IMR-90 (cell line): ENCODE measurements at regions not wholly inside any gene's neighbourhood (a gene's known extent, or its start where the extent isn't known, plus 50 kb on each side); places are given as distances from the start of the nearest gene placed in this dataset.

Source experiments
- ATAC-seq: fragments of 200-7000 bp; cut with Tn5 transposase; 2 replicates; pipeline ENCODE4 v1.9.1; 2020; ENCODE audit warnings: low read depth, mild to moderate bottlenecking, moderate library complexity
- BruUV-seq: library from RNA; stranded (reverse); fragments of 400-500 nt; replicated peaks from 2 replicates; lab custom pipeline; 2021; lab: Mats Ljungman, UMichigan
- CTCF ChIA-PET: fragments of 300-600 bp; formaldehyde crosslinking; extraction: SDS; loops from one replicate; lab custom pipeline; 2021; ENCODE audit warnings: antibody characterized with exemption; lab: Yijun Ruan, JAX
- POLR2A ChIA-PET: fragments of 300-600 bp; sonication (Branson Sonifier 250); formaldehyde crosslinking; loops from one replicate; lab custom pipeline; 2022; ENCODE audit warnings: antibody characterized with exemption; ENCODE audit not compliant: unreplicated experiment; lab: Charles Lee
- DNase-seq: peaks from one replicate; pipeline ENCODE4 v3.0.0; 2013
- H2AFZ ChIP-seq: replicated peaks from 2 replicates; pipeline ENCODE3; 2013; ENCODE audit warnings: low read length, mild to moderate bottlenecking; ENCODE audit not compliant: poor library complexity
- H2AK5ac ChIP-seq: 2 replicates; pipeline ENCODE4 v1.6.1; 2013; ENCODE audit warnings: low read depth, low read length, inconsistent platforms
- H2AK9ac ChIP-seq: replicated peaks from 2 replicates; pipeline ENCODE3; 2013; ENCODE audit warnings: mild to moderate bottlenecking, low read depth, low read length, moderate library complexity; ENCODE audit not compliant: poor library complexity
- H2BK120ac ChIP-seq: 2 replicates; pipeline ENCODE4 v1.6.1; 2013; ENCODE audit warnings: low read depth, low read length, inconsistent platforms
- H2BK15ac ChIP-seq: 3 replicates; pipeline ENCODE4 v1.6.1; 2013; ENCODE audit warnings: low read depth, low read length, inconsistent platforms
- H2BK20ac ChIP-seq: 2 replicates; pipeline ENCODE4 v1.6.1; 2013; ENCODE audit warnings: low read depth, mild to moderate bottlenecking, inconsistent platforms, low read length, moderate library complexity
- H2BK5ac ChIP-seq: 2 replicates; pipeline ENCODE4 v1.6.1; 2013; ENCODE audit warnings: mild to moderate bottlenecking, low read depth, low read length, inconsistent platforms; ENCODE audit not compliant: poor library complexity, severe bottlenecking
- H3K14ac ChIP-seq: replicated peaks from 2 replicates; pipeline ENCODE4 v1.6.1; 2013; ENCODE audit warnings: low read depth, low read length, inconsistent platforms
- H3K18ac ChIP-seq: 2 replicates; pipeline ENCODE4 v1.6.1; 2013; ENCODE audit warnings: low read depth, low read length, control low read depth
- H3K23ac ChIP-seq: 2 replicates; pipeline ENCODE4 v1.6.1; 2013; ENCODE audit warnings: low read depth, low read length, inconsistent platforms
- H3K27ac ChIP-seq: 2 replicates; pipeline ENCODE4 v1.5.1; 2013; ENCODE audit warnings: mild to moderate bottlenecking, control low read depth, low read length; ENCODE audit not compliant: insufficient read depth
- H3K27me3 ChIP-seq: 2 replicates; pipeline ENCODE4 v1.6.1; 2013; ENCODE audit warnings: low read length; ENCODE audit not compliant: control insufficient read depth, insufficient read depth
- H3K36me3 ChIP-seq: 2 replicates; pipeline ENCODE4 v1.6.1; 2013; ENCODE audit warnings: low read length, mixed read lengths; ENCODE audit not compliant: control insufficient read depth, insufficient read depth
- H3K4ac ChIP-seq: 2 replicates; pipeline ENCODE4 v1.6.1; 2013; ENCODE audit warnings: low read depth, low read length, inconsistent platforms
- H3K4me1 ChIP-seq: 2 replicates; pipeline ENCODE4 v1.6.1; 2013; ENCODE audit warnings: low read length, mixed read lengths; ENCODE audit not compliant: control insufficient read depth, insufficient read depth
- H3K4me2 ChIP-seq: 2 replicates; pipeline ENCODE4 v1.6.1; 2013; ENCODE audit warnings: low read depth, mild to moderate bottlenecking, control low read depth, low read length, moderate library complexity
- H3K4me3 ChIP-seq: 2 replicates; pipeline ENCODE4 v1.5.1; 2013; ENCODE audit warnings: low read depth, mild to moderate bottlenecking, control low read depth, low read length, moderate library complexity; ENCODE audit not compliant: insufficient read depth
- H3K56ac ChIP-seq: 2 replicates; pipeline ENCODE4 v1.6.1; 2013; ENCODE audit warnings: low read length, inconsistent platforms; ENCODE audit not compliant: insufficient read depth; ENCODE audit errors: extremely low read depth
- H3K79me1 ChIP-seq, 2 experiments: 2 replicates each; pipeline ENCODE4 v1.6.1; 2013; ENCODE audit warnings: low read length in 2 of 2, inconsistent platforms in 1 of 2, low read depth in 1 of 2
- H3K9ac ChIP-seq: 2 replicates; pipeline ENCODE4 v1.6.1; 2013; ENCODE audit warnings: low read depth, low read length, control low read depth
- H3K9me1 ChIP-seq: 2 replicates; pipeline ENCODE4 v1.6.1; 2013; ENCODE audit warnings: low read length, inconsistent platforms; ENCODE audit not compliant: insufficient read depth
- H3K9me3 ChIP-seq: 2 replicates; pipeline ENCODE4 v1.6.1; 2013; ENCODE audit warnings: low read length; ENCODE audit not compliant: control insufficient read depth, insufficient read depth
- H4K20me1 ChIP-seq: 2 replicates; pipeline ENCODE4 v1.6.1; 2013; ENCODE audit warnings: low read length, inconsistent platforms; ENCODE audit not compliant: insufficient read depth
- H4K5ac ChIP-seq: 2 replicates; pipeline ENCODE4 v1.6.1; 2013; ENCODE audit warnings: mild to moderate bottlenecking, low read depth, low read length, control low read depth
- H4K8ac ChIP-seq, 2 experiments: 2 replicates each; pipeline ENCODE4 v1.6.1; 2013; ENCODE audit warnings: low read depth in 2 of 2, low read length in 2 of 2, control low read depth in 1 of 2, inconsistent platforms in 1 of 2
- H4K91ac ChIP-seq: 2 replicates; pipeline ENCODE4 v1.6.1; 2013; ENCODE audit warnings: low read depth, low read length, inconsistent platforms; ENCODE audit not compliant: insufficient read depth
- CEBPB ChIP-seq: IDR thresholded peaks from 2 replicates; pipeline ENCODE4 v1.6.1; 2012; ENCODE audit warnings: low read depth, low read length, improper control_type of control experiment
- FOS ChIP-seq: fragments of 150-350 bp; IDR thresholded peaks from 2 replicates; pipeline ENCODE4 v1.6.1; 2016; ENCODE audit warnings: low read depth, low read length
- WGBS, 2 experiments: methylation state at CpG; one replicate each; pipeline versions ENCODE4 v1.1.5 to v1.1.7; 2013; ENCODE audit warnings: missing lambda C conversion rate in 2 of 2; ENCODE audit not compliant: insufficient read length in 1 of 2; ENCODE audit errors: extremely low coverage in 2 of 2; 5-methylcytosine and 5-hydroxymethylcytosine counted together
- dilution Hi-C: fragments of 300-500 bp; cut with HindIII; formaldehyde crosslinking; loops from one replicate; pipeline ENCODE4 v1.14.3; 2018; ENCODE audit warnings: low sequenced_read_pairs; ENCODE audit not compliant: unreplicated experiment
- in situ Hi-C: fragments of 300-500 bp; cut with MboI; formaldehyde crosslinking; loops from 3 replicates; pipeline ENCODE4 v1.14.3; 2019; ENCODE audit warnings: low sequenced_read_pairs, inconsistent platforms, mixed read lengths
- intact Hi-C: fragments of 100-400 bp; cut with micrococcal nuclease; formaldehyde crosslinking; loops from 2 replicates; pipeline ENCODE4 v1.10.0; 2022

DNA sequence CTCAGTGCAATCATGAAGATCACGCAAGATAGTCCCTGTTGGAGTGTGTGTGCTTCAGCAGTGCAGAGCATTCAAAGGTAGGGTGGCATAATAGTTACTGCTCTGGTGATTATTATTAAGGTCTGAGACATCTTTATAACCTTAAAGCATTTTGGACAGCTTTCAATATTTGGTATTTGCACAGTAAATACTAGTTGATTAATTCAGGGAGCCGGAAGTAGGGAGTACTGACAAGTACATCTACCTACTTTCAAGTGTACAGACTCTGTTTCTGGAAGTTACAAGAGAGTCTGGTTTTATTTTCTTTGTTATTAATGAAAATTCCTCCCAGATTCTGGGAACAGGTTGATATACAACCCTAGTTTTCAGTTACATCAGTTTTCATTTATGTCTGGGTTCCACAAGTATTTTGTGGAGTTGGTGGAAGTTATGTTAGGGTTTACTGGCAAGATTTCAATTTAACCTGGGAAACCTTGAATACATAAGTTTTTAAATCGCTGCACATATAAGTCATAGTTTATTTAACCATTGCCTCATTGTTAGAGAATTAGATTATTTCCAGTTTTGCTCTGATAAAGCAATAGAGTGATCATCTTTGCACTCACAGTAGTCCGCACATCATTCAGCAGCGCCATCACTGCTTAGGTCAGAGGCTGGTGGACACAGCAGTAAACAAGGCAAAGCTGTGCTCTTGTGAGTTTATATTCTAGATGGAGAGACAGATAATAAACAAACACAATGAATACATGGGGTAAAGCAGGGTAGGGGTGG is 366.6 kb downstream of the REEP3 start:
- Histone ChIP-seq H3K23ac (no peak overlapping the region), H3K79me1 (no peaks in the 10 kb centered on the region), H3K27ac (no peak overlapping the region), H4K91ac (no peak overlapping the region), H3K4me3 (no peak overlapping the region), H2BK15ac (no peak overlapping the region), H2BK20ac (no peak overlapping the region), H3K9ac (no peak overlapping the region), H3K14ac (no peak overlapping the region), H2BK120ac (no peak overlapping the region), H4K5ac (no peak overlapping the region), H3K9me1 (no peaks in the 10 kb centered on the region), H3K18ac (no peak overlapping the region), H3K9me3 (no peaks in the 10 kb centered on the region), H4K8ac (no peak overlapping the region), H3K4me2 (no peak overlapping the region), H3K56ac (no peak overlapping the region), H3K27me3 (no peaks in the 10 kb centered on the region), H3K4ac (no peak overlapping the region), H3K4me1 (no peaks in the 10 kb centered on the region), H2BK5ac (no peak overlapping the region), H3K36me3 (no peaks in the 10 kb centered on the region), H2AFZ (no peak overlapping the region), H2AK9ac (no peak overlapping the region), H2AK5ac (no peak overlapping the region), H4K20me1 (no peaks in the 10 kb centered on the region)
- BruUV-seq = no TSS peak
- no peak for ATAC-seq
- TF ChIP-seq CEBPB (no peak), FOS (no peak)
- WGBS, 2 experiments = no CpG with 5 or more reads among the region's 5 CpGs
- DNase-seq = no peak
- in situ Hi-C loops (no loop called here), intact Hi-C loops (no loop called here), dilution Hi-C loops (no loop called here)
- ChIA-PET POLR2A (no interaction called here), CTCF (no interaction called here)
